Panc1 (cell line): ENCODE measurements at regions not wholly inside any gene's neighbourhood (a gene's known extent, or its start where the extent isn't known, plus 50 kb on each side); places are given as distances from the start of the nearest gene placed in this dataset.

Experiments
- POLR2AphosphoS5 ChIP-seq: IDR thresholded peaks from 2 replicates; pipeline ENCODE4 v1.6.1; 2012; ENCODE audit warnings: mild to moderate bottlenecking, low read depth, low read length, moderate library complexity
- SIN3A ChIP-seq: IDR thresholded peaks from 2 replicates; pipeline ENCODE4 v1.6.1; 2012; ENCODE audit warnings: low read depth, mild to moderate bottlenecking, low read length, moderate library complexity, borderline replicate concordance; ENCODE audit not compliant: insufficient read depth
- TF ChIP-seq, protein P1 (sequence below): fragments of 450-650 bp; IDR thresholded peaks from 2 replicates; pipeline ENCODE4 v1.5.1; 2017; ENCODE audit warnings: mild to moderate bottlenecking
- TF ChIP-seq, protein P2 (sequence below), 2 experiments: IDR thresholded peaks; 2 replicates each; pipeline ENCODE4 v1.6.1; 2011 to 2012; ENCODE audit warnings: low read depth in 2 of 2, control low read depth in 1 of 2, low read length in 1 of 2, mild to moderate bottlenecking in 1 of 2, moderate library complexity in 1 of 2; ENCODE audit not compliant: insufficient read depth in 1 of 2

- no peak for TF ChIP-seq SIN3A
- no peak for TF ChIP-seq POLR2AphosphoS5
- TF ChIP-seq, protein P1, sequence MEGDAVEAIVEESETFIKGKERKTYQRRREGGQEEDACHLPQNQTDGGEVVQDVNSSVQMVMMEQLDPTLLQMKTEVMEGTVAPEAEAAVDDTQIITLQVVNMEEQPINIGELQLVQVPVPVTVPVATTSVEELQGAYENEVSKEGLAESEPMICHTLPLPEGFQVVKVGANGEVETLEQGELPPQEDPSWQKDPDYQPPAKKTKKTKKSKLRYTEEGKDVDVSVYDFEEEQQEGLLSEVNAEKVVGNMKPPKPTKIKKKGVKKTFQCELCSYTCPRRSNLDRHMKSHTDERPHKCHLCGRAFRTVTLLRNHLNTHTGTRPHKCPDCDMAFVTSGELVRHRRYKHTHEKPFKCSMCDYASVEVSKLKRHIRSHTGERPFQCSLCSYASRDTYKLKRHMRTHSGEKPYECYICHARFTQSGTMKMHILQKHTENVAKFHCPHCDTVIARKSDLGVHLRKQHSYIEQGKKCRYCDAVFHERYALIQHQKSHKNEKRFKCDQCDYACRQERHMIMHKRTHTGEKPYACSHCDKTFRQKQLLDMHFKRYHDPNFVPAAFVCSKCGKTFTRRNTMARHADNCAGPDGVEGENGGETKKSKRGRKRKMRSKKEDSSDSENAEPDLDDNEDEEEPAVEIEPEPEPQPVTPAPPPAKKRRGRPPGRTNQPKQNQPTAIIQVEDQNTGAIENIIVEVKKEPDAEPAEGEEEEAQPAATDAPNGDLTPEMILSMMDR = no peak
- TF ChIP-seq, protein P2, sequence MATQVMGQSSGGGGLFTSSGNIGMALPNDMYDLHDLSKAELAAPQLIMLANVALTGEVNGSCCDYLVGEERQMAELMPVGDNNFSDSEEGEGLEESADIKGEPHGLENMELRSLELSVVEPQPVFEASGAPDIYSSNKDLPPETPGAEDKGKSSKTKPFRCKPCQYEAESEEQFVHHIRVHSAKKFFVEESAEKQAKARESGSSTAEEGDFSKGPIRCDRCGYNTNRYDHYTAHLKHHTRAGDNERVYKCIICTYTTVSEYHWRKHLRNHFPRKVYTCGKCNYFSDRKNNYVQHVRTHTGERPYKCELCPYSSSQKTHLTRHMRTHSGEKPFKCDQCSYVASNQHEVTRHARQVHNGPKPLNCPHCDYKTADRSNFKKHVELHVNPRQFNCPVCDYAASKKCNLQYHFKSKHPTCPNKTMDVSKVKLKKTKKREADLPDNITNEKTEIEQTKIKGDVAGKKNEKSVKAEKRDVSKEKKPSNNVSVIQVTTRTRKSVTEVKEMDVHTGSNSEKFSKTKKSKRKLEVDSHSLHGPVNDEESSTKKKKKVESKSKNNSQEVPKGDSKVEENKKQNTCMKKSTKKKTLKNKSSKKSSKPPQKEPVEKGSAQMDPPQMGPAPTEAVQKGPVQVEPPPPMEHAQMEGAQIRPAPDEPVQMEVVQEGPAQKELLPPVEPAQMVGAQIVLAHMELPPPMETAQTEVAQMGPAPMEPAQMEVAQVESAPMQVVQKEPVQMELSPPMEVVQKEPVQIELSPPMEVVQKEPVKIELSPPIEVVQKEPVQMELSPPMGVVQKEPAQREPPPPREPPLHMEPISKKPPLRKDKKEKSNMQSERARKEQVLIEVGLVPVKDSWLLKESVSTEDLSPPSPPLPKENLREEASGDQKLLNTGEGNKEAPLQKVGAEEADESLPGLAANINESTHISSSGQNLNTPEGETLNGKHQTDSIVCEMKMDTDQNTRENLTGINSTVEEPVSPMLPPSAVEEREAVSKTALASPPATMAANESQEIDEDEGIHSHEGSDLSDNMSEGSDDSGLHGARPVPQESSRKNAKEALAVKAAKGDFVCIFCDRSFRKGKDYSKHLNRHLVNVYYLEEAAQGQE (IDR thresholded peaks at IDR 0.05; ENCODE audit: insufficient read depth in 1 of 2, low read depth in 2 of 2, low read length in 1 of 2) = no peak
Measured at GRCh38 chr14:25180221-25180620, 130.3 kb upstream of the STXBP6 start.
